Endothelial cell of umbilical vein (primary cell): ENCODE measurements at regions not wholly inside any gene's neighbourhood (a gene's known extent, or its start where the extent isn't known, plus 50 kb on each side); places are given as distances from the start of the nearest gene placed in this dataset.

Source experiments
- BruUV-seq: library from RNA; stranded (reverse); fragments of 400-500 nt; replicated peaks from 2 replicates; lab custom pipeline; 2021; lab: Mats Ljungman, UMichigan
- CTCF ChIA-PET: fragments of 300-600, 350-600 bp; sonication (Branson Sonifier 250); formaldehyde crosslinking; loops from one replicate; lab custom pipeline; 2021; ENCODE audit warnings: antibody characterized with exemption, inconsistent platforms; lab: Charles Lee
- POLR2A ChIA-PET: fragments of 300-600, 350-600 bp; sonication (Branson Sonifier 250); formaldehyde crosslinking; loops from one replicate; lab custom pipeline; 2021; ENCODE audit warnings: antibody characterized with exemption, inconsistent platforms; lab: Charles Lee
- DNase-seq: peaks from one replicate; pipeline ENCODE4 v3.0.0-alpha.2; 2011; ENCODE audit warnings: low read depth, low spot score
- FAIRE-seq: peaks from 2 replicates; lab custom pipeline; 2011; peaks lifted over from hg19 to GRCh38; lab: Jason Lieb, UNC
- H2AFZ ChIP-seq: 2 replicates; pipeline ENCODE4 v1.6.0; 2012; ENCODE audit warnings: low read depth, low read length, control low read depth, inconsistent platforms
- H3K27ac ChIP-seq: 2 replicates; pipeline ENCODE4 v1.5.1; 2011; ENCODE audit warnings: low read depth, mild to moderate bottlenecking, control low read depth, low read length, moderate library complexity; ENCODE audit not compliant: insufficient read depth
- H3K27me3 ChIP-seq, 2 experiments: 2 replicates each; pipeline versions ENCODE4 v1.6.0 to v1.6.1; 2011; ENCODE audit warnings: low read length in 2 of 2, mixed read lengths in 1 of 2; ENCODE audit not compliant: control insufficient read depth in 2 of 2, insufficient read depth in 2 of 2
- H3K36me3 ChIP-seq, 2 experiments: 2 replicates in 1 of 2; 3 replicates in 1 of 2; pipeline ENCODE4 v1.5.1; 2011; ENCODE audit warnings: low read length in 2 of 2, mild to moderate bottlenecking in 1 of 2, moderate library complexity in 1 of 2; ENCODE audit not compliant: control insufficient read depth in 2 of 2, insufficient read depth in 2 of 2; ENCODE audit errors: extremely low read depth in 1 of 2
- H3K4me1 ChIP-seq: 3 replicates; pipeline ENCODE4 v1.5.1; 2011; ENCODE audit warnings: mild to moderate bottlenecking, low read length; ENCODE audit not compliant: control insufficient read depth, insufficient read depth; ENCODE audit errors: extremely low read depth
- H3K4me2 ChIP-seq: 2 replicates; pipeline ENCODE4 v1.6.1; 2011; ENCODE audit warnings: low read length, control low read depth, mixed read lengths; ENCODE audit not compliant: insufficient read depth
- H3K4me3 ChIP-seq, 3 experiments: fragments of 200-600 bp in 1 of 3; sonication (generic), shearing (Covaris generic) in 1 of 3; replicated peaks in 1 of 3; 2 replicates each; pipeline ENCODE4 v1.5.1; 2011 to 2016; ENCODE audit warnings: control low read depth in 3 of 3, low read length in 3 of 3, mild to moderate bottlenecking in 2 of 3, inconsistent platforms in 1 of 3, low read depth in 1 of 3, moderate library complexity in 1 of 3; ENCODE audit not compliant: insufficient read depth in 1 of 3
- H3K79me2 ChIP-seq: 2 replicates; pipeline ENCODE4 v1.6.0; 2012; ENCODE audit warnings: low read length, inconsistent platforms; ENCODE audit not compliant: control insufficient read depth, insufficient read depth
- H3K9ac ChIP-seq: replicated peaks from 2 replicates; pipeline ENCODE3; 2011; ENCODE audit warnings: low read length, control low read depth; ENCODE audit not compliant: insufficient read depth; ENCODE audit errors: extremely low read depth
- H3K9me1 ChIP-seq: replicated peaks from 3 replicates; pipeline ENCODE4 v1.6.0; 2011; ENCODE audit warnings: mild to moderate bottlenecking, low read length; ENCODE audit not compliant: control insufficient read depth, insufficient read depth; ENCODE audit errors: extremely low read depth
- H3K9me3 ChIP-seq: replicated peaks from 2 replicates; pipeline ENCODE4 v1.5.1; 2012; ENCODE audit warnings: low read length, inconsistent platforms; ENCODE audit not compliant: control insufficient read depth, insufficient read depth
- H4K20me1 ChIP-seq: replicated peaks from 2 replicates; pipeline ENCODE3; 2011; ENCODE audit warnings: mild to moderate bottlenecking, low read length; ENCODE audit not compliant: control insufficient read depth, insufficient read depth; ENCODE audit errors: extremely low read depth
- CTCF ChIP-seq, 2 donors: IDR thresholded peaks; 1 replicate in 1 of 2; 2 replicates in 1 of 2; pipeline ENCODE4 v1.5.1; 2011; ENCODE audit warnings: low read length in 2 of 2, mild to moderate bottlenecking in 2 of 2, moderate library complexity in 2 of 2, control low read depth in 1 of 2, inconsistent platforms in 1 of 2, low read depth in 1 of 2; ENCODE audit not compliant: insufficient read depth in 1 of 2; ENCODE audit errors: extremely low read depth in 1 of 2
- EZH2 ChIP-seq: IDR thresholded peaks from 2 replicates; pipeline ENCODE4 v1.6.1; 2012; ENCODE audit warnings: borderline replicate concordance, low read depth, mild to moderate bottlenecking, moderate library complexity, low read length, inconsistent platforms; ENCODE audit not compliant: severe bottlenecking
- FOS ChIP-seq: IDR thresholded peaks from 2 replicates; pipeline ENCODE4 v1.6.1; 2011; ENCODE audit warnings: mild to moderate bottlenecking, low read length, moderate library complexity, borderline replicate concordance; ENCODE audit not compliant: insufficient read depth
- GATA2 ChIP-seq: IDR thresholded peaks from 2 replicates; pipeline ENCODE4 v1.7.0; 2011; ENCODE audit warnings: low read depth, mild to moderate bottlenecking, moderate library complexity, mixed read lengths, low read length; ENCODE audit not compliant: insufficient read length, insufficient read depth
- JUN ChIP-seq: IDR thresholded peaks from 2 replicates; pipeline ENCODE4 v1.6.1; 2011; ENCODE audit warnings: borderline replicate concordance, low read depth; ENCODE audit not compliant: insufficient read length, insufficient read depth
- MAX ChIP-seq: IDR thresholded peaks from 2 replicates; pipeline ENCODE4 v1.6.1; 2011; ENCODE audit not compliant: insufficient read depth, insufficient read length
- MYC ChIP-seq: IDR thresholded peaks from one replicate; pipeline ENCODE4 v1.6.1; 2011; ENCODE audit warnings: mild to moderate bottlenecking, low read depth, low read length
- POLR2A ChIP-seq: IDR thresholded peaks from 2 replicates; pipeline ENCODE4 v1.6.1; 2012; ENCODE audit warnings: low read depth, mild to moderate bottlenecking, control low read depth, low read length
- POLR2AphosphoS5 ChIP-seq: IDR thresholded peaks from 2 replicates; pipeline ENCODE4 v1.6.1; 2012; ENCODE audit warnings: low read depth, mild to moderate bottlenecking, control low read depth, low read length, moderate library complexity; ENCODE audit not compliant: insufficient read depth
- dilution Hi-C: fragments of 300-500 bp; cut with MboI; formaldehyde crosslinking; loops from one replicate; pipeline ENCODE4 v1.15.0; 2019; ENCODE audit warnings: low sequenced_read_pairs; ENCODE audit not compliant: extremely low pct_ligation_motif_present
- intact Hi-C: fragments of 100-400 bp; cut with micrococcal nuclease; formaldehyde crosslinking; loops from one replicate; pipeline ENCODE4 v1.10.0; 2022

- Histone ChIP-seq H3K4me1 (no peaks in the 10 kb centered on the region), H3K79me2 (no peaks in the 10 kb centered on the region), H3K9me3 (no peaks in the 10 kb centered on the region), H3K9ac (no peak overlapping the region), H2AFZ (no peak overlapping the region), H3K4me2 (no peak overlapping the region), H3K36me3 (no peaks in the 10 kb centered on the region), H3K27me3 (no peaks in the 10 kb centered on the region), H3K9me1 (no peaks in the 10 kb centered on the region), H3K27ac (no peak overlapping the region), H4K20me1 (no peaks in the 10 kb centered on the region), H3K4me3 (no peak overlapping the region)
- intact Hi-C loops = no loop called here
- POLR2A ChIA-PET = no interaction called here
- DNase-seq = no peak
- CTCF ChIA-PET = no interaction called here
- no peak for TF ChIP-seq GATA2
- no peak for TF ChIP-seq CTCF (IDR thresholded peaks at IDR 0.05; ENCODE audit: extremely low read depth in 1 of 2, insufficient read depth in 1 of 2, low read depth in 1 of 2, low read length in 2 of 2)
- no peak for TF ChIP-seq FOS
- TF ChIP-seq EZH2 = no peak
- TF ChIP-seq POLR2AphosphoS5 = no peak
- TF ChIP-seq JUN = no peak
- TF ChIP-seq MYC = no peak
- TF ChIP-seq MAX = no peak
- no peak for TF ChIP-seq POLR2A
- dilution Hi-C loops = no loop called here
- BruUV-seq = no TSS peak
- no peak for FAIRE-seq
These were observed 302.3 kb downstream of the IRS1 start for GRCh38 chr2:226497146-226497909.
